Stomach (tissue), 4 donors: ENCODE measurements at regions not wholly inside any gene's neighbourhood (a gene's known extent, or its start where the extent isn't known, plus 50 kb on each side); places are given as distances from the start of the nearest gene placed in this dataset.

Experiments used
- POLR2AphosphoS5 ChIP-seq, 3 donors: sonication (generic); formaldehyde crosslinking; IDR thresholded peaks; one replicate each; pipeline ENCODE4 v1.6.1; 2016; ENCODE audit warnings: antibody characterized with exemption in 3 of 3
- TF ChIP-seq, protein P1 (sequence below), 7 experiments: fragments of 450-650 bp in 4 of 7; fragments of 200-600 bp in 3 of 7; sonication (generic) in 3 of 7; IDR thresholded peaks; one replicate each; pipeline ENCODE4 v1.5.1; 2016 to 2019; ENCODE audit warnings: antibody characterized with exemption in 7 of 7, control low read depth in 2 of 7, mild to moderate bottlenecking in 1 of 7

DNA sequence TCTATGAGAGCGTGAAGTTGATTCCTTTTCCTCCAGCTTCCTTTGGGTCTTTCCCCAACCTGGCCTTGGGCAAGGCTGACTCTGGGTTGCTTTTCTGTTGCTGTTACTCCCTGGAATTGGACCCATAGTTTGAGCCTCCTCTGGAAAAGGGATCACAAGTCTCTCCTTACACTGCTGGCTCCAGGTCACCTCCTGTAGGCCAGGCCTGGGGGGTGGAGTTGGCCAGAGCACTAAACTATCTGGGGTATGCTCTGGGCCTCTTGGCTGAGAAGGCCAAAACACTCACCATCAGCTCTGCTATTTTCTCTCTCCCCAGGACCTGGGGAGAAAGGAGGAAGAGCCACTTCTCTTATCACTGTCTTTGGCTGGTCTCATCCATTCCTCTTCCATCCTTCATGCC, 56.5 kb upstream of the NCOA1 start:
- TF ChIP-seq, protein P1, sequence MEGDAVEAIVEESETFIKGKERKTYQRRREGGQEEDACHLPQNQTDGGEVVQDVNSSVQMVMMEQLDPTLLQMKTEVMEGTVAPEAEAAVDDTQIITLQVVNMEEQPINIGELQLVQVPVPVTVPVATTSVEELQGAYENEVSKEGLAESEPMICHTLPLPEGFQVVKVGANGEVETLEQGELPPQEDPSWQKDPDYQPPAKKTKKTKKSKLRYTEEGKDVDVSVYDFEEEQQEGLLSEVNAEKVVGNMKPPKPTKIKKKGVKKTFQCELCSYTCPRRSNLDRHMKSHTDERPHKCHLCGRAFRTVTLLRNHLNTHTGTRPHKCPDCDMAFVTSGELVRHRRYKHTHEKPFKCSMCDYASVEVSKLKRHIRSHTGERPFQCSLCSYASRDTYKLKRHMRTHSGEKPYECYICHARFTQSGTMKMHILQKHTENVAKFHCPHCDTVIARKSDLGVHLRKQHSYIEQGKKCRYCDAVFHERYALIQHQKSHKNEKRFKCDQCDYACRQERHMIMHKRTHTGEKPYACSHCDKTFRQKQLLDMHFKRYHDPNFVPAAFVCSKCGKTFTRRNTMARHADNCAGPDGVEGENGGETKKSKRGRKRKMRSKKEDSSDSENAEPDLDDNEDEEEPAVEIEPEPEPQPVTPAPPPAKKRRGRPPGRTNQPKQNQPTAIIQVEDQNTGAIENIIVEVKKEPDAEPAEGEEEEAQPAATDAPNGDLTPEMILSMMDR (IDR thresholded peaks at IDR 0.05): no peak
- no peak for TF ChIP-seq POLR2AphosphoS5 (IDR thresholded peaks at IDR 0.05)
